Fibroblast of peridontal ligament (primary cell): ENCODE measurements at regions not wholly inside any gene's neighbourhood (a gene's known extent, or its start where the extent isn't known, plus 50 kb on each side); places are given as distances from the start of the nearest gene placed in this dataset.
"Not testable (repeated sequence)": the region's sequence is repeated elsewhere in the genome, so short reads cannot be mapped to it uniquely, and the experiment has no call there.

Experiments used
- DNase-seq: peaks from one replicate; pipeline ENCODE4 v3.0.0-alpha.2; 2010; ENCODE audit errors: extremely low read depth

- no peak for DNase-seq
Measured at GRCh38 chr16:63822818-63823217, 1299.0 kb downstream of the CDH11 start.

GRCh38 chr16:63816276-63816675 lies 1305.6 kb downstream of the CDH11 start:
- DNase-seq = no peak

GRCh38 chr16:63813862-63814261 lies 1308.0 kb downstream of the CDH11 start:
- no peak for DNase-seq

GRCh38 chr16:63808730-63809129 lies 1313.1 kb downstream of the CDH11 start:
- DNase-seq = no peak

GRCh38 chr16:63806794-63807506 lies 1314.9 kb downstream of the CDH11 start:
- DNase-seq = no peak

- no peak for DNase-seq
Measured at GRCh38 chr16:63804126-63804525, 1317.7 kb downstream of the CDH11 start.

GRCh38 chr16:63789603-63790002 lies 1332.3 kb downstream of the CDH11 start:
- no peak for DNase-seq

- peak; percentile 0 for DNase-seq
Measured at GRCh38 chr16:63787014-63787413, 1334.8 kb downstream of the CDH11 start.

GRCh38 chr16:63785170-63785569 lies 1336.7 kb downstream of the CDH11 start:
- no peak for DNase-seq

GRCh38 chr16:63776437-63776836 lies 1345.4 kb downstream of the CDH11 start:
- no peak for DNase-seq

- no peak for DNase-seq
Measured at GRCh38 chr16:63776034-63776433, 1345.8 kb downstream of the CDH11 start.

GRCh38 chr16:63774302-63774701 lies 1347.6 kb downstream of the CDH11 start:
- DNase-seq = no peak

- no peak for DNase-seq
Measured at GRCh38 chr16:63769211-63769610, 1352.7 kb downstream of the CDH11 start.

GRCh38 chr16:63760246-63760645 lies 1361.6 kb downstream of the CDH11 start:
- not testable (repeated sequence) for DNase-seq

GRCh38 chr16:63752347-63752746 lies 1369.5 kb downstream of the CDH11 start:
- DNase-seq = no peak

- DNase-seq = no peak
Measured at GRCh38 chr16:63749276-63749675, 1372.6 kb downstream of the CDH11 start.

GRCh38 chr16:63745456-63745855 lies 1376.4 kb downstream of the CDH11 start:
- peak; percentile 1 for DNase-seq

GRCh38 chr16:63744077-63744874 lies 1377.6 kb downstream of the CDH11 start:
- DNase-seq = no peak

- no peak for DNase-seq
Measured at GRCh38 chr16:63742150-63742549, 1379.7 kb downstream of the CDH11 start.

GRCh38 chr16:63737633-63738032 lies 1384.2 kb downstream of the CDH11 start:
- no peak for DNase-seq

GRCh38 chr16:63735456-63735855 lies 1386.4 kb downstream of the CDH11 start:
- DNase-seq = no peak

- DNase-seq = peak; percentile 2
Measured at GRCh38 chr16:63720848-63721247, 1401.0 kb downstream of the CDH11 start.

- no peak for DNase-seq
Measured at GRCh38 chr16:63719926-63720325, 1401.9 kb downstream of the CDH11 start.
